ENCODE measurements at regions not wholly inside any gene's neighbourhood (a gene's known extent, or its start where the extent isn't known, plus 50 kb on each side); places are given as distances from the start of the nearest gene placed in this dataset.
A peak's percentile ranks its signal among the peaks of the same experiment; 100 is the strongest.
"Not testable (repeated sequence)": the region's sequence is repeated elsewhere in the genome, so short reads cannot be mapped to it uniquely, and the experiment has no call there.

- no peak for DNase-seq
Observed at GRCh38 chrX:122584981-122585380, 599.1 kb upstream of the GRIA3 start.

GRCh38 chrX:122586831-122587230 lies 597.2 kb upstream of the GRIA3 start:
- no peak for DNase-seq

- DNase-seq: no peak
Observed at GRCh38 chrX:122591546-122591945, 592.5 kb upstream of the GRIA3 start.

GRCh38 chrX:122596998-122597397 lies 587.1 kb upstream of the GRIA3 start:
- no peak for DNase-seq

GRCh38 chrX:122622795-122623194 lies 561.3 kb upstream of the GRIA3 start:
- no peak for DNase-seq

GRCh38 chrX:122625239-122625638 lies 558.8 kb upstream of the GRIA3 start:
- no peak for DNase-seq

- no peak for DNase-seq
Observed at GRCh38 chrX:122625821-122626220, 558.3 kb upstream of the GRIA3 start.

- DNase-seq: no peak
Observed at GRCh38 chrX:122626871-122627270, 557.2 kb upstream of the GRIA3 start.

- no peak for DNase-seq
Observed at GRCh38 chrX:122641136-122641535, 542.9 kb upstream of the GRIA3 start.

GRCh38 chrX:122641826-122642225 lies 542.3 kb upstream of the GRIA3 start:
- no peak for DNase-seq

- not testable (repeated sequence) for DNase-seq
Observed at GRCh38 chrX:122655256-122655655, 528.8 kb upstream of the GRIA3 start.

GRCh38 chrX:122666601-122667000 lies 517.5 kb upstream of the GRIA3 start:
- DNase-seq: no peak

GRCh38 chrX:122667667-122668066 lies 516.4 kb upstream of the GRIA3 start:
- no peak for DNase-seq

GRCh38 chrX:122703762-122704161 lies 480.3 kb upstream of the GRIA3 start:
- DNase-seq: no peak

- DNase-seq: no peak
Observed at GRCh38 chrX:122739770-122740169, 444.3 kb upstream of the GRIA3 start.

- peak; percentile 42 for DNase-seq
Observed at GRCh38 chrX:122770581-122770980, 413.5 kb upstream of the GRIA3 start.

GRCh38 chrX:122771933-122772332 lies 412.1 kb upstream of the GRIA3 start:
- no peak for DNase-seq

- no peak for DNase-seq
Observed at GRCh38 chrX:122777766-122778165, 406.3 kb upstream of the GRIA3 start.

- DNase-seq: no peak
Observed at GRCh38 chrX:122783918-122784317, 400.2 kb upstream of the GRIA3 start.

- DNase-seq: peak; percentile 3
Observed at GRCh38 chrX:122787231-122787630, 396.8 kb upstream of the GRIA3 start.

- DNase-seq: no peak
Observed at GRCh38 chrX:122788216-122788615, 395.9 kb upstream of the GRIA3 start.

- DNase-seq: no peak
Observed at GRCh38 chrX:122790376-122791095, 393.5 kb upstream of the GRIA3 start.

GRCh38 chrX:122813876-122814275 lies 370.2 kb upstream of the GRIA3 start:
- DNase-seq: no peak

- no peak for DNase-seq
Observed at GRCh38 chrX:122816288-122816687, 367.8 kb upstream of the GRIA3 start.

GRCh38 chrX:122817321-122817955 lies 366.6 kb upstream of the GRIA3 start:
- no peak for DNase-seq
